Hepatocyte (in vitro differentiated cells): ENCODE measurements at regions not wholly inside any gene's neighbourhood (a gene's known extent, or its start where the extent isn't known, plus 50 kb on each side); places are given as distances from the start of the nearest gene placed in this dataset.

Source experiments
- CTCF ChIP-seq: fragments of 200-600 bp; sonication (generic); IDR thresholded peaks from 2 replicates; pipeline ENCODE4 v1.5.1; 2016; ENCODE audit warnings: antibody characterized with exemption, mild to moderate bottlenecking; ENCODE audit not compliant: poor library complexity
- EZH2 ChIP-seq: fragments of 200-600 bp; sonication (generic); IDR thresholded peaks from 2 replicates; pipeline ENCODE4 v1.6.1; 2016; ENCODE audit warnings: antibody characterized with exemption, mild to moderate bottlenecking, borderline replicate concordance
- EZH2phosphoT487 ChIP-seq: fragments of 200-600 bp; sonication (generic); IDR thresholded peaks from one replicate; pipeline ENCODE4 v1.6.1; 2018; ENCODE audit warnings: antibody characterized with exemption, mild to moderate bottlenecking, low read depth, moderate library complexity; ENCODE audit not compliant: unreplicated experiment, severe bottlenecking

- no peak for TF ChIP-seq CTCF
- no peak for TF ChIP-seq EZH2
- no peak for TF ChIP-seq EZH2phosphoT487
Observed at GRCh38 chr3:74465715-74466410, 148.6 kb downstream of the CNTN3 start.
